ENCODE measurements at regions not wholly inside any gene's neighbourhood (a gene's known extent, or its start where the extent isn't known, plus 50 kb on each side); places are given as distances from the start of the nearest gene placed in this dataset.

GRCh38 chr10:55897490-55897921 lies 463.6 kb downstream of the ZWINT start:
- no peak for TF ChIP-seq SIN3A (IDR thresholded peaks at IDR 0.05; ENCODE audit: borderline replicate concordance, insufficient read depth, low read length)
- TF ChIP-seq FOXP2 (optimal IDR thresholded peaks at IDR 0.05; ENCODE audit: borderline replicate concordance, extremely low read depth, extremely low read length, insufficient read depth) = no peak
- no peak for TF ChIP-seq POLR2AphosphoS5 (IDR thresholded peaks at IDR 0.05; ENCODE audit: low read depth, low read length)

GRCh38 chr10:55892276-55892675 lies 468.8 kb downstream of the ZWINT start:
- TF ChIP-seq FOXP2 (optimal IDR thresholded peaks at IDR 0.05; ENCODE audit: borderline replicate concordance, extremely low read depth, extremely low read length, insufficient read depth) (no peak), SIN3A (IDR thresholded peaks at IDR 0.05; ENCODE audit: borderline replicate concordance, insufficient read depth, low read length) (no peak), POLR2AphosphoS5 (IDR thresholded peaks at IDR 0.05; ENCODE audit: low read depth, low read length) (no peak), TAF1 (IDR thresholded peaks at IDR 0.05; ENCODE audit: borderline replicate concordance, insufficient read depth, low read length) (no peak), REST (IDR thresholded peaks at IDR 0.05; ENCODE audit: insufficient read depth in 1 of 2, low read depth in 2 of 2, low read length in 2 of 2) (no peak)

GRCh38 chr10:55881588-55881987 lies 479.5 kb downstream of the ZWINT start:
- no peak for TF ChIP-seq POLR2AphosphoS5 (IDR thresholded peaks at IDR 0.05; ENCODE audit: low read depth, low read length)
- no peak for TF ChIP-seq REST (IDR thresholded peaks at IDR 0.05; ENCODE audit: insufficient read depth in 1 of 2, low read depth in 2 of 2, low read length in 2 of 2)
- TF ChIP-seq FOXP2 (optimal IDR thresholded peaks at IDR 0.05; ENCODE audit: borderline replicate concordance, extremely low read depth, extremely low read length, insufficient read depth) = no peak
- TF ChIP-seq SIN3A (IDR thresholded peaks at IDR 0.05; ENCODE audit: borderline replicate concordance, insufficient read depth, low read length) = no peak

GRCh38 chr10:55873485-55873884 lies 487.6 kb downstream of the ZWINT start:
- TF ChIP-seq FOXP2 (optimal IDR thresholded peaks at IDR 0.05; ENCODE audit: borderline replicate concordance, extremely low read depth, extremely low read length, insufficient read depth) (no peak), SIN3A (IDR thresholded peaks at IDR 0.05; ENCODE audit: borderline replicate concordance, insufficient read depth, low read length) (no peak), POLR2AphosphoS5 (IDR thresholded peaks at IDR 0.05; ENCODE audit: low read depth, low read length) (no peak), REST (IDR thresholded peaks at IDR 0.05; ENCODE audit: insufficient read depth in 1 of 2, low read depth in 2 of 2, low read length in 2 of 2) (no peak), TAF1 (IDR thresholded peaks at IDR 0.05; ENCODE audit: borderline replicate concordance, insufficient read depth, low read length) (no peak)

- TF ChIP-seq SIN3A (IDR thresholded peaks at IDR 0.05; ENCODE audit: borderline replicate concordance, insufficient read depth, low read length) (no peak), FOXP2 (optimal IDR thresholded peaks at IDR 0.05; ENCODE audit: borderline replicate concordance, extremely low read depth, extremely low read length, insufficient read depth) (no peak), REST (IDR thresholded peaks at IDR 0.05; ENCODE audit: insufficient read depth in 1 of 2, low read depth in 2 of 2, low read length in 2 of 2) (no peak), TAF1 (IDR thresholded peaks at IDR 0.05; ENCODE audit: borderline replicate concordance, insufficient read depth, low read length) (no peak), POLR2AphosphoS5 (IDR thresholded peaks at IDR 0.05; ENCODE audit: low read depth, low read length) (no peak)
Measured at GRCh38 chr10:55870186-55870585, 490.9 kb downstream of the ZWINT start.
